Fibroblast of the aortic adventitia (primary cell): ENCODE measurements at regions not wholly inside any gene's neighbourhood (a gene's known extent, or its start where the extent isn't known, plus 50 kb on each side); places are given as distances from the start of the nearest gene placed in this dataset.

ENCODE experiments used
- DNase-seq: peaks from one replicate; pipeline ENCODE4 v3.0.0-alpha.2; 2010; ENCODE audit warnings: low read depth
- H3K4me3 ChIP-seq: 2 replicates; pipeline ENCODE4 v1.5.1; 2011; ENCODE audit warnings: low read depth, mild to moderate bottlenecking, control low read depth, low read length, moderate library complexity
- CTCF ChIP-seq: IDR thresholded peaks from 2 replicates; pipeline ENCODE4 v1.5.1; 2011; ENCODE audit warnings: mild to moderate bottlenecking, low read length, control low read depth, inconsistent platforms; ENCODE audit not compliant: insufficient read depth

GRCh38 chr11:80320226-80320625, 879.4 kb upstream of the TENM4 start:
- no peak overlapping the region for H3K4me3 ChIP-seq
- no peak for DNase-seq
- TF ChIP-seq CTCF = no peak

- DNase-seq = no peak
- no peak overlapping the region for H3K4me3 ChIP-seq
- no peak for TF ChIP-seq CTCF
Measured at GRCh38 chr11:80317612-80318011, 876.8 kb upstream of the TENM4 start.

GRCh38 chr11:80315200-80315599, 874.4 kb upstream of the TENM4 start:
- no peak overlapping the region for H3K4me3 ChIP-seq
- no peak for TF ChIP-seq CTCF
- no peak for DNase-seq

GRCh38 chr11:80309301-80309700, 868.5 kb upstream of the TENM4 start:
- TF ChIP-seq CTCF = no peak
- DNase-seq = no peak
- no peak overlapping the region for H3K4me3 ChIP-seq

GRCh38 chr11:80307676-80308075, 866.8 kb upstream of the TENM4 start:
- no peak overlapping the region for H3K4me3 ChIP-seq
- DNase-seq = no peak
- TF ChIP-seq CTCF = no peak

- DNase-seq = no peak
- TF ChIP-seq CTCF = no peak
- no peak overlapping the region for H3K4me3 ChIP-seq
Measured at GRCh38 chr11:80297858-80298632, 857.2 kb upstream of the TENM4 start.

- DNase-seq = no peak
- TF ChIP-seq CTCF = no peak
- H3K4me3 ChIP-seq = no peak overlapping the region
Measured at GRCh38 chr11:80293293-80293692, 852.5 kb upstream of the TENM4 start.
